ENCODE measurements at regions not wholly inside any gene's neighbourhood (a gene's known extent, or its start where the extent isn't known, plus 50 kb on each side); places are given as distances from the start of the nearest gene placed in this dataset.

- Histone ChIP-seq H3K4me1 (replicated peaks in 1 of 4; ENCODE audit: control insufficient read depth in 3 of 4, insufficient read depth in 4 of 4, low read length in 3 of 4) (no peaks in the 10 kb centered on the region; a peak in 1 of 7 replicates), H2BK15ac (ENCODE audit: low read length) (no peak overlapping the region), H4K20me1 (replicated peaks in 1 of 2; ENCODE audit: control insufficient read depth in 1 of 2, insufficient read depth in 2 of 2, low read length in 2 of 2) (no peaks in the 10 kb centered on the region), H3K23ac (ENCODE audit: insufficient read length) (no peak overlapping the region), H3K27ac (ENCODE audit: low read depth, low read length) (no peak overlapping the region), H3K27me3 (replicated peaks in 1 of 4; ENCODE audit: control insufficient read depth in 3 of 4, extremely low read depth in 1 of 4, insufficient read depth in 3 of 4, low read length in 3 of 4) (no peaks in the 10 kb centered on the region), H3K4me3 (ENCODE audit: extremely low read depth in 1 of 4, insufficient read depth in 2 of 4, low read depth in 3 of 4, low read length in 4 of 4) (no peak overlapping the region), H3K79me2 (ENCODE audit: control insufficient read depth in 1 of 2, insufficient read depth in 2 of 2, low read length in 2 of 2) (no peaks in the 10 kb centered on the region), H2BK12ac (ENCODE audit: low read depth, low read length) (no peak overlapping the region), H3K4me2 (ENCODE audit: insufficient read depth in 1 of 2, low read depth in 2 of 2, low read length in 2 of 2) (no peak overlapping the region), H3K79me1 (ENCODE audit: low read depth, low read length) (no peaks in the 10 kb centered on the region), H4K8ac (ENCODE audit: extremely low read depth, insufficient read depth, low read length) (no peak overlapping the region), H3K9ac (replicated peaks in 1 of 4; ENCODE audit: extremely low read depth in 1 of 4, low read depth in 3 of 4, low read length in 3 of 4) (no peak overlapping the region), H2AFZ (ENCODE audit: low read length) (no peak overlapping the region), H2BK5ac (ENCODE audit: low read depth, low read length) (no peak overlapping the region), H3K23me2 (ENCODE audit: low read depth, low read length) (no peaks in the 10 kb centered on the region), H2AK5ac (ENCODE audit: low read depth, low read length) (no peak overlapping the region), H4K91ac (replicated peaks; ENCODE audit: insufficient read length, low read length) (no peak overlapping the region), H3K18ac (ENCODE audit: extremely low read depth, low read length) (no peak overlapping the region), H3K14ac (ENCODE audit: insufficient read length) (no peak overlapping the region), H3K36me3 (ENCODE audit: control insufficient read depth in 2 of 4, insufficient read depth in 4 of 4, low read length in 3 of 4) (no peaks in the 10 kb centered on the region), H3K4ac (replicated peaks; ENCODE audit: insufficient read length, low read depth, low read length) (no peak overlapping the region), H3K9me3 (ENCODE audit: insufficient read depth in 2 of 2, low read depth in 1 of 2, low read length in 1 of 2) (no peaks in the 10 kb centered on the region), H2BK20ac (ENCODE audit: low read length) (no peak overlapping the region), H3K56ac (replicated peaks; ENCODE audit: insufficient read length, low read depth, low read length) (no peak overlapping the region), H4K5ac (ENCODE audit: insufficient read length, low read depth, low read length) (no peak overlapping the region), H2BK120ac (replicated peaks; ENCODE audit: low read depth, low read length) (no peak overlapping the region)
- FAIRE-seq (no peak), DNase-seq (ENCODE audit: low read depth in 1 of 2, low spot score in 2 of 2) (no peak)
- CTCF ChIA-PET (ENCODE audit: partially characterized antibody): no interaction called here
- POLR2A ChIA-PET (ENCODE audit: partially characterized antibody): no interaction called here
- WGBS, 2 experiments (ENCODE audit: extremely low coverage in 1 of 2, insufficient coverage in 1 of 2, insufficient read length in 1 of 2, insufficient replicate concordance in 2 of 2, low coverage in 1 of 2, low lambda C conversion rate in 2 of 2, missing lambda C conversion rate in 1 of 2): 80% methylated on average over 1 of the region's 1 CpG; no CpG with 5 or more reads in 1 of the 2 experiments
- TF ChIP-seq MAX (IDR thresholded peaks at IDR 0.05): no peak
- no peak for TF ChIP-seq PHF8 (conservative IDR thresholded peaks at IDR 0.05; ENCODE audit: low read depth, low read length)
- TF ChIP-seq TEAD4 (IDR thresholded peaks at IDR 0.05; ENCODE audit: low read depth, low read length): no peak
- no peak for TF ChIP-seq NANOG (IDR thresholded peaks at IDR 0.05; ENCODE audit: insufficient read depth, low read depth, low read length, poor library complexity, severe bottlenecking)
- no peak for TF ChIP-seq SAP30 (IDR thresholded peaks at IDR 0.05; ENCODE audit: insufficient read depth, insufficient replicate concordance, low read length)
- no peak for TF ChIP-seq SP1 (IDR thresholded peaks at IDR 0.05; ENCODE audit: low read depth, low read length)
- TF ChIP-seq SIX5 (IDR thresholded peaks at IDR 0.05; ENCODE audit: low read depth, low read length): no peak
These were observed 1338.7 kb upstream of the ADGRL2 start for GRCh38 chr1:80462006-80462405.

All from H1 (cell line).